GM21825 (cell line): ENCODE measurements at regions not wholly inside any gene's neighbourhood (a gene's known extent, or its start where the extent isn't known, plus 50 kb on each side); places are given as distances from the start of the nearest gene placed in this dataset.

ENCODE experiments used
- ATAC-seq: cut with Tn5 transposase; IDR thresholded peaks from one replicate; pipeline ENCODE4 v1.9.1; 2021; ENCODE audit warnings: mild to moderate bottlenecking, moderate library complexity; ENCODE audit not compliant: unreplicated experiment

- no peak for ATAC-seq
Measured at GRCh38 chr4:161237495-161237894, 926.3 kb downstream of the FSTL5 start.

GRCh38 chr4:161225327-161225726 lies 938.5 kb downstream of the FSTL5 start:
- ATAC-seq, result no peak

GRCh38 chr4:161222889-161223288 lies 940.9 kb downstream of the FSTL5 start:
- no peak for ATAC-seq

GRCh38 chr4:161208564-161208963 lies 955.2 kb downstream of the FSTL5 start:
- no peak for ATAC-seq

GRCh38 chr4:161206528-161207080 lies 957.2 kb downstream of the FSTL5 start:
- ATAC-seq, result no peak

- ATAC-seq, result no peak
Measured at GRCh38 chr4:161203865-161204264, 959.9 kb downstream of the FSTL5 start.

GRCh38 chr4:161197912-161198311 lies 965.9 kb downstream of the FSTL5 start:
- ATAC-seq, result no peak

- ATAC-seq, result no peak
Measured at GRCh38 chr4:161197474-161197873, 966.3 kb downstream of the FSTL5 start.

GRCh38 chr4:161189286-161190134 lies 974.3 kb downstream of the FSTL5 start:
- ATAC-seq, result no peak

GRCh38 chr4:161188578-161188977 lies 975.2 kb downstream of the FSTL5 start:
- ATAC-seq, result no peak

- no peak for ATAC-seq
Measured at GRCh38 chr4:161187569-161187968, 976.2 kb downstream of the FSTL5 start.

- ATAC-seq, result no peak
Measured at GRCh38 chr4:161186750-161187149, 977.0 kb downstream of the FSTL5 start.

GRCh38 chr4:161186012-161186411 lies 977.8 kb downstream of the FSTL5 start:
- no peak for ATAC-seq

GRCh38 chr4:161183729-161184128 lies 980.1 kb downstream of the FSTL5 start:
- ATAC-seq, result no peak

- no peak for ATAC-seq
Measured at GRCh38 chr4:161182913-161183312, 980.9 kb downstream of the FSTL5 start.

- no peak for ATAC-seq
Measured at GRCh38 chr4:161178310-161178709, 985.5 kb downstream of the FSTL5 start.

GRCh38 chr4:161172396-161173026 lies 991.3 kb downstream of the FSTL5 start:
- ATAC-seq, result no peak

- ATAC-seq, result no peak
Measured at GRCh38 chr4:161167539-161167938, 996.3 kb downstream of the FSTL5 start.

- ATAC-seq, result no peak
Measured at GRCh38 chr4:161160718-161161117, 1003.1 kb downstream of the FSTL5 start.

GRCh38 chr4:161148051-161148450 lies 1015.7 kb downstream of the FSTL5 start:
- no peak for ATAC-seq

GRCh38 chr4:161143375-161143774 lies 1020.4 kb downstream of the FSTL5 start:
- ATAC-seq, result no peak

- no peak for ATAC-seq
Measured at GRCh38 chr4:161134795-161135194, 1029.0 kb downstream of the FSTL5 start.
